Fibroblast of the aortic adventitia (primary cell): ENCODE measurements at regions not wholly inside any gene's neighbourhood (a gene's known extent, or its start where the extent isn't known, plus 50 kb on each side); places are given as distances from the start of the nearest gene placed in this dataset.
"Not testable (repeated sequence)": the region's sequence is repeated elsewhere in the genome, so short reads cannot be mapped to it uniquely, and the experiment has no call there.

Source experiments
- DNase-seq: peaks from one replicate; pipeline ENCODE4 v3.0.0-alpha.2; 2010; ENCODE audit warnings: low read depth
- H3K4me3 ChIP-seq: 2 replicates; pipeline ENCODE4 v1.5.1; 2011; ENCODE audit warnings: low read depth, mild to moderate bottlenecking, control low read depth, low read length, moderate library complexity
- TF ChIP-seq, protein P1 (sequence below): IDR thresholded peaks from 2 replicates; pipeline ENCODE4 v1.5.1; 2011; ENCODE audit warnings: mild to moderate bottlenecking, low read length, control low read depth, inconsistent platforms; ENCODE audit not compliant: insufficient read depth

DNA sequence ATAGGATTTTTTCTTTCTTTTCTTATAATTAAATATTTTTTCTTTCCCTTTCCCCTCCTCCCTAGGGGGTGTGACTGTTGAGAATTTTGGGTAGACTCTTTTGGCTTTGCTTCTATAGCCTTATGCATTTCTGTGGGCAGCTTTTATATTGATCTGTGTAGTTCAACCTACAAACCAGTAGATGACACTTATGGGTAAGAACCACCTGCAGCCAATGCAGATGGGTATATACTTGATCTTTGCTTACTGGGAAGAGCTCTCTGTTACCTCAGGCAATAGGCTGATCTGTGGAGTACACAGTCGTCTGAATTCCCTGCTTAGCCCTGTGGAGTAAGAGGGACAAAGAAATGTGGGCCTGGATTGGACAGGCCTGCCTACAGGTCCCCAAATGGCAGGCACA, 102.7 kb upstream of the STARD4 start:
- no peak for DNase-seq
- no peak overlapping the region for H3K4me3 ChIP-seq
- TF ChIP-seq, protein P1, sequence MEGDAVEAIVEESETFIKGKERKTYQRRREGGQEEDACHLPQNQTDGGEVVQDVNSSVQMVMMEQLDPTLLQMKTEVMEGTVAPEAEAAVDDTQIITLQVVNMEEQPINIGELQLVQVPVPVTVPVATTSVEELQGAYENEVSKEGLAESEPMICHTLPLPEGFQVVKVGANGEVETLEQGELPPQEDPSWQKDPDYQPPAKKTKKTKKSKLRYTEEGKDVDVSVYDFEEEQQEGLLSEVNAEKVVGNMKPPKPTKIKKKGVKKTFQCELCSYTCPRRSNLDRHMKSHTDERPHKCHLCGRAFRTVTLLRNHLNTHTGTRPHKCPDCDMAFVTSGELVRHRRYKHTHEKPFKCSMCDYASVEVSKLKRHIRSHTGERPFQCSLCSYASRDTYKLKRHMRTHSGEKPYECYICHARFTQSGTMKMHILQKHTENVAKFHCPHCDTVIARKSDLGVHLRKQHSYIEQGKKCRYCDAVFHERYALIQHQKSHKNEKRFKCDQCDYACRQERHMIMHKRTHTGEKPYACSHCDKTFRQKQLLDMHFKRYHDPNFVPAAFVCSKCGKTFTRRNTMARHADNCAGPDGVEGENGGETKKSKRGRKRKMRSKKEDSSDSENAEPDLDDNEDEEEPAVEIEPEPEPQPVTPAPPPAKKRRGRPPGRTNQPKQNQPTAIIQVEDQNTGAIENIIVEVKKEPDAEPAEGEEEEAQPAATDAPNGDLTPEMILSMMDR, result no peak

DNA sequence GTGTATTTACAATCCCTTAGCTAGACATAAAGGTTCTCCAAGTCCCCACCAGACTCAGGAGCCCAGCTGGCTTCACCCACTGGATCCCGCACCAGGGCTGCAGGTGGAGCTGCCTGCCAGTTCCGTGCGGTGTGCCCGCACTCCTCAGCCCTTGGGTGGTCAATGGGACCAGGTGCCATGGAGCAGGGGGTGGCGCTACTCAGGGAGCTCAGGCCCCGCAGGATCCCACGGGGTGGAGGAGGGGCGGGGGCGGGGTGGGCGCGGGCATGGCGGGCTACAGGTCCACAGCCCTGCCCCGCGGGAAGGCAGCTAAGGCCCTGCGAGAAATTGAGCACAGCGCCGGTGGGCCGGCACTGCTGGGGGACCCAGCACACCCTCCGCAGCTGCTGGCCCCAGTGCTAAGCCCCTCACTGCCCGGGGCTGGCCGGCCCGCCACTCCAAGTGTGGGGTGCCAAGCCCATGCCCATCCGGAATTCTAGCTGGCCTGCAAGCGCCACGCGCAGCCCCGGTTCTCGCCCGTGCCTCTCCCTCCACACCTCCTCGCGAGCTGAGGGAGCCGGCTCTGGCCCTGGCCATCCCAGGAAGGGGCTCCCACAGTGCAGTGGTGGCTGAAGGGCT, 99.8 kb upstream of the STARD4 start:
- not testable (repeated sequence) for DNase-seq, H3K4me3 ChIP-seq

DNA sequence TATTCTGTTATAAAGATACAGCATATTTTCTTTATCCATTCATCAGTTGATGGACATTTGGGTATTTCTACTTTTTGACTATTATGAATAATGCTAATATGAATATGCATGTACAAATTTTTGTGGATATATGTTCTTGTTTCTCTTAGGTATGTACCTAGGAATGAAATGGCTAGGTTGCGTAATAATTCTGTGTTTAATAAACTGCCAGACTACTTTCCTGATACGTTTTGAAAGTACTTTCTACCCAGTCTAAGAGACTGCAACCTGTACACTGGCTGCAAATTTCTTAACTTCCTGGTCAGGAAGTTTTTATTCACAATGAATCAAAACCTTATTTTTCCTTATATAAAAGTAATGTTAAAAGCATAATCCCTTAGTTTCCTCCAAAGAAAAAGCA, 93.9 kb upstream of the STARD4 start:
- TF ChIP-seq, protein P1, result no peak
- no peak for DNase-seq
- no peak overlapping the region for H3K4me3 ChIP-seq

DNA sequence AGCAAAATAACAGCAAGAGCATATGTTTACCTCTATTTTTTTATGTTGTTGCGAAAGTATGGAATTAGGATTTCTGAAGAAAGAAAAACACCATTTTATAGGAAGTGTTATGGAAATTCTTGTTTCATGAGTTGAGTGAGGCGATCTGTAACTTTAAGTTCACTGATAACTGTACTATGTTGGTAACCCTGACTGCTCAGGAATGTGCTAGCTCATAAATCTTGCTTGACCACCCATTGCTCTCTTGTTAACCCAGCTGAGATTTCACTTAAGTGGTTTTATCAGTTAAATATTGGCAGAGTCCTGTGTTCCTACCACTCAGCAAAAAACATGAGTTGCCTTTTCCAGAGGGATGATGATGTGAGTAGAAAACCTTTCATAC, 91.1 kb upstream of the STARD4 start:
- TF ChIP-seq, protein P1, result no peak
- H3K4me3 ChIP-seq, result no peak overlapping the region
- peak; percentile 84 for DNase-seq

DNA sequence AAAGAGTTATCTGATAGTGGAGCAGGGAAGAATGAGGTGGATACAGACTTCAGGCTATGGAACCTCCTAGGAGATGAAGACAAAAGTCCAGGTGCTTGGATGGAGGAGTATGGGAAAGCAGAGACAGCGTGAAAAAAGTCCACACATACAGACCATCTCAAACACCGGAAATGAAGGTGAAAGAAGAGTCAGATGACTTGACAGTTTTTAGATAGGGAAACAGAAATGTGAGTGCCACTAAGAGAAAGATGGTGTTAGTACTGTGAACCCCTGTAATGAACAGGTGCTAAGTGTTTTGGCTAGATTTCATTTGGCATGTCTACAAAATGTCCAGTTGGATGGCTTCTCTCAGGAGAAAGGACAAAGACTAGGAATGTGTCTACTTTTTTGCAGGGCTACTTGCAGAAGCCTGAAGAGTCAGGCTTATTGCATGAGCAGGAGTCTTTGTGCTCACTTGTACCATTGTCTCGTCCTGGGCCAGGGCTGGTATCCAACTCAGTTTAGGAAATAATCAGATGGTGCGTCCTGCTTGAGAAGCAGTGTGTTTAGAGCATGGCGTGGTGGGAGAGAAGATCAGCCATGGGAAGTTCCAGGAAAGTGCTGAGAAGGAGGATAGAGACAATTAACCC, 90.6 kb upstream of the STARD4 start:
- TF ChIP-seq, protein P1, result no peak
- no peak for DNase-seq
- H3K4me3 ChIP-seq, result no peak overlapping the region

DNA sequence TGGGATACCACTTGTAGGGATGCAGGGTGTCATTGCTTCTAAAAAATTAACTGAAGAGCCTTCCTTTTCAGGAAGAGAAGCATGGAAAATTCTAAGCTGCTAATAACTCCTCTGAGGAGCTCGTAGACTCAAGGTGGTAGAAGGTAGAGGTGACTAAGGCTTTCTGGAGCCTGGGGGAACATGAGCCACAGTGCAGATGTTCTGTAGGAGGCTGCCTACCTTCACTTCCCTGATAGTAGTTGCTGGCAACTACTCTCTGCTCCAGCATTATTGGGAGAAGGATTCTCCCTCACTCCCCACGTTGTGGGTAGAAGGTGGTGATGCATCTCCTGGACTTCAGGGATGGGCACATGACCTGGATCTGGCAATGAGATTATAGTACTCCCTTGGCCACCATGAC, 86.7 kb upstream of the STARD4 start:
- no peak for DNase-seq
- H3K4me3 ChIP-seq, result no peak overlapping the region
- TF ChIP-seq, protein P1, result no peak

DNA sequence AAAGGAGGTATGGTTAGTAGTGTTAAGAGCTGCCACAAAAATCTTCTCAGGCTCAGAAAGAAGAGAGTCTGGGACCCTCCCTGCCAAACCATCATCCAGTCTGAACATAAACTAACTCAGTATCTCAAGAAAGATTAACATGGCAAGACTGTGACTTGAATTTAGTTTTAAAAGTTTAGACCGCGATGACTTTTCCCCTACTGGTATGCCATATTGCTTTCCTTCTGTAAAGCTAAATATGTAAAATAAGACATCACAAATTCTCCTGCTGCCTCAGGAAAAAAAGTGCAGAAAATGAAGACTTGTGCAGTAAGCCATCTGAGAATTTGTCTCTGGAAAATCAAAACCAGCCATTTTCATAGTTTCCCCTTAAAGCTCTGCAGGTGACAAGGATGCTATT, 85.2 kb upstream of the STARD4 start:
- TF ChIP-seq, protein P1, result no peak
- no peak for DNase-seq
- H3K4me3 ChIP-seq, result no peak overlapping the region
